Astrocyte of the cerebellum (primary cell): ENCODE measurements at regions not wholly inside any gene's neighbourhood (a gene's known extent, or its start where the extent isn't known, plus 50 kb on each side); places are given as distances from the start of the nearest gene placed in this dataset.

ENCODE experiments used
- DNase-seq: peaks from one replicate; pipeline ENCODE4 v3.0.0-alpha.2; 2011; ENCODE audit warnings: low read depth
- H3K4me3 ChIP-seq: 2 replicates; pipeline ENCODE4 v1.5.1; 2011; ENCODE audit warnings: mild to moderate bottlenecking, low read depth, low read length, moderate library complexity
- CTCF ChIP-seq: IDR thresholded peaks from 2 replicates; pipeline ENCODE4 v1.5.1; 2012; ENCODE audit warnings: low read length, low read depth, moderate library complexity, mild to moderate bottlenecking; ENCODE audit errors: missing control alignments
- in situ Hi-C: cut with HindIII; loops from 2 replicates; pipeline ENCODE4 v1.10.0; 2017; ENCODE audit warnings: low sequenced_read_pairs

GRCh38 chr2:56015711-56016115 lies 92.1 kb upstream of the EFEMP1 start:
- in situ Hi-C loops, result no loop called here
- no peak overlapping the region for H3K4me3 ChIP-seq
- no peak for TF ChIP-seq CTCF
- no peak for DNase-seq

GRCh38 chr2:56017784-56018183 lies 94.2 kb upstream of the EFEMP1 start:
- in situ Hi-C loops, result no loop called here
- H3K4me3 ChIP-seq, result no peak overlapping the region
- TF ChIP-seq CTCF, result no peak
- no peak for DNase-seq

GRCh38 chr2:56018267-56018666 lies 94.7 kb upstream of the EFEMP1 start:
- TF ChIP-seq CTCF, result no peak
- in situ Hi-C loops, result no loop called here
- H3K4me3 ChIP-seq, result no peak overlapping the region
- no peak for DNase-seq

- H3K4me3 ChIP-seq, result no peak overlapping the region
- no peak for TF ChIP-seq CTCF
- in situ Hi-C loops, result no loop called here
- no peak for DNase-seq
These were observed 97.5 kb upstream of the EFEMP1 start for GRCh38 chr2:56021136-56021474.

- in situ Hi-C loops, result no loop called here
- DNase-seq, result no peak
- no peak for TF ChIP-seq CTCF
- H3K4me3 ChIP-seq, result no peak overlapping the region
These were observed 98.0 kb upstream of the EFEMP1 start for GRCh38 chr2:56021579-56021978.

- TF ChIP-seq CTCF, result no peak
- no peak overlapping the region for H3K4me3 ChIP-seq
- in situ Hi-C loops, result no loop called here
- DNase-seq, result no peak
These were observed 102.0 kb upstream of the EFEMP1 start for GRCh38 chr2:56025469-56026193.
